Neural crest cell (in vitro differentiated cells): ENCODE measurements at regions not wholly inside any gene's neighbourhood (a gene's known extent, or its start where the extent isn't known, plus 50 kb on each side); places are given as distances from the start of the nearest gene placed in this dataset.
A peak's percentile ranks its signal among the peaks of the same experiment; 100 is the strongest.

Experiments
- DNase-seq: peaks from one replicate; pipeline ENCODE4 v3.0.0; 2021; ENCODE audit warnings: low read depth, mixed read lengths, low spot score
- H3K27ac Mint-ChIP-seq: one replicate; pipeline ENCODE4 v1.8.0; 2021; ENCODE audit warnings: mild to moderate bottlenecking, mixed read lengths; ENCODE audit not compliant: unreplicated experiment
- H3K27me3 Mint-ChIP-seq: 2 replicates; pipeline ENCODE4 v1.8.0; 2021; ENCODE audit warnings: low read depth, mild to moderate bottlenecking, mixed read lengths
- H3K36me3 Mint-ChIP-seq: 2 replicates; pipeline ENCODE4 v1.8.0; 2021; ENCODE audit warnings: low read depth, mild to moderate bottlenecking, mixed read lengths
- H3K4me1 Mint-ChIP-seq: 2 replicates; pipeline ENCODE4 v1.8.0; 2021; ENCODE audit warnings: mixed read lengths
- H3K4me3 Mint-ChIP-seq: one replicate; pipeline ENCODE4 v1.8.0; 2021; ENCODE audit warnings: mild to moderate bottlenecking, mixed read lengths
- H3K9me3 Mint-ChIP-seq: 2 replicates; pipeline ENCODE4 v1.8.0; 2021; ENCODE audit warnings: mixed read lengths
- CTCF ChIP-seq: fragments of 200-600 bp; sonication (generic); conservative IDR thresholded peaks from 2 replicates; pipeline ENCODE4 v1.5.0; 2021; ENCODE audit warnings: antibody characterized with exemption, mild to moderate bottlenecking

GRCh38 chr6:20286968-20287565 is 74.8 kb upstream of the MBOAT1 start:
- no peak overlapping the region for H3K27ac Mint-ChIP-seq
- peaks cover 14% of the 10 kb centered on the region for H3K9me3 Mint-ChIP-seq
- peaks cover 4% of the 10 kb centered on the region for H3K4me1 Mint-ChIP-seq
- no peak for TF ChIP-seq CTCF
- DNase-seq: no peak
- H3K4me3 Mint-ChIP-seq: no peak overlapping the region
- peaks cover 6% of the 10 kb centered on the region for H3K36me3 Mint-ChIP-seq
- no peaks in the 10 kb centered on the region for H3K27me3 Mint-ChIP-seq

- Mint-ChIP-seq H3K9me3 (no peaks in the 10 kb centered on the region), H3K4me3 (no peak overlapping the region), H3K4me1 (peaks cover 4% of the 10 kb centered on the region), H3K27ac (no peak overlapping the region), H3K27me3 (no peaks in the 10 kb centered on the region), H3K36me3 (no peaks in the 10 kb centered on the region)
- peak; percentile 86 for DNase-seq
- peak; percentile 95 for TF ChIP-seq CTCF
Measured at GRCh38 chr6:20291764-20292580, 79.7 kb upstream of the MBOAT1 start.

- no peaks in the 10 kb centered on the region for H3K27me3 Mint-ChIP-seq
- H3K4me3 Mint-ChIP-seq: no peak overlapping the region
- no peak for DNase-seq
- peaks cover 4% of the 10 kb centered on the region for H3K4me1 Mint-ChIP-seq
- H3K9me3 Mint-ChIP-seq: no peaks in the 10 kb centered on the region
- H3K36me3 Mint-ChIP-seq: no peaks in the 10 kb centered on the region
- no peak for TF ChIP-seq CTCF
- no peak overlapping the region for H3K27ac Mint-ChIP-seq
Measured at GRCh38 chr6:20292905-20293304, 80.6 kb upstream of the MBOAT1 start.

GRCh38 chr6:20301256-20301655 is 89.0 kb upstream of the MBOAT1 start:
- Mint-ChIP-seq H3K27ac (no peak overlapping the region), H3K9me3 (no peaks in the 10 kb centered on the region), H3K4me3 (no peak overlapping the region), H3K27me3 (no peaks in the 10 kb centered on the region), H3K36me3 (no peaks in the 10 kb centered on the region), H3K4me1 (no peaks in the 10 kb centered on the region)
- no peak for TF ChIP-seq CTCF
- DNase-seq: no peak

- no peak for TF ChIP-seq CTCF
- Mint-ChIP-seq H3K4me1 (no peaks in the 10 kb centered on the region), H3K27ac (no peak overlapping the region), H3K9me3 (no peaks in the 10 kb centered on the region), H3K27me3 (no peaks in the 10 kb centered on the region), H3K36me3 (no peaks in the 10 kb centered on the region), H3K4me3 (no peak overlapping the region)
- no peak for DNase-seq
Measured at GRCh38 chr6:20302168-20302567, 89.9 kb upstream of the MBOAT1 start.
